ENCODE measurements at regions not wholly inside any gene's neighbourhood (a gene's known extent, or its start where the extent isn't known, plus 50 kb on each side); places are given as distances from the start of the nearest gene placed in this dataset.

GRCh38 chr4:124333466-124333865 is 379.1 kb downstream of the ANKRD50 start:
- CTCF ChIA-PET, result interaction anchor here (1.5 to 2.3 kb wide), 3 partner anchors 10 to 950 kb away, joined by 4 to 9 read pairs (median 6); no protein-coding TSS in a partner anchor

GRCh38 chr4:124334119-124334518 is 378.4 kb downstream of the ANKRD50 start:
- H3K9ac ChIP-seq (ENCODE audit: low read length), result no peak overlapping the region
- no CpG with 5 or more reads among the region's 3 CpGs for WGBS (ENCODE audit: insufficient coverage)
- H3K9me3 ChIP-seq (ENCODE audit: control extremely low read depth in 1 of 3, control insufficient read depth in 2 of 3, insufficient read depth in 1 of 3, low read length in 2 of 3), result no peaks in the 10 kb centered on the region
- Mint-ChIP-seq H3K4me3 (no peak overlapping the region), H3K4me1 (no peaks in the 10 kb centered on the region), H3K9me3 (ENCODE audit: insufficient read depth) (no peaks in the 10 kb centered on the region), H3K27me3 (no peaks in the 10 kb centered on the region), H3K27ac (no peak overlapping the region)
- H2AFZ ChIP-seq (ENCODE audit: insufficient read depth, low read depth, low read length, poor library complexity, severe bottlenecking), result no peak overlapping the region
- H3K27me3 ChIP-seq (replicated peaks in 1 of 4; ENCODE audit: control extremely low read depth in 1 of 4, control insufficient read depth in 3 of 4, insufficient read depth in 4 of 4, low read length in 3 of 4), result no peaks in the 10 kb centered on the region
- TF ChIP-seq EZH2 (IDR thresholded peaks at IDR 0.05; ENCODE audit: borderline replicate concordance, insufficient read depth, low read depth, low read length, poor library complexity, severe bottlenecking) (no peak), CTCF (IDR thresholded peaks at IDR 0.05) (no peak)
- no peaks in the 10 kb centered on the region for H4K20me1 ChIP-seq (ENCODE audit: control insufficient read depth, insufficient read depth, low read length, poor library complexity, severe bottlenecking)
- ChIA-PET POLR2A (no interaction called here), CTCF (interaction anchor here (1.5 to 2.3 kb wide), 3 partner anchors 10 to 949 kb away, joined by 4 to 9 read pairs (median 6); no protein-coding TSS in a partner anchor)
- no peak overlapping the region for H3K27ac ChIP-seq (ENCODE audit: low read length in 2 of 2)
- no peaks in the 10 kb centered on the region for H3K4me1 ChIP-seq (ENCODE audit: control insufficient read depth in 2 of 2, insufficient read depth in 2 of 2, low read length in 2 of 2)
- DNase-seq, result peak; percentile 4
- no peak for ATAC-seq (ENCODE audit: low read depth)
- intact Hi-C loops (cut with micrococcal nuclease), result no loop called here
- H3K36me3 ChIP-seq (replicated peaks in 1 of 2; ENCODE audit: control extremely low read depth in 1 of 2, control insufficient read depth in 1 of 2, extremely low read depth in 1 of 2, insufficient read depth in 2 of 2, low read length in 1 of 2), result no peaks in the 10 kb centered on the region
- H3K79me2 ChIP-seq (ENCODE audit: control insufficient read depth, insufficient read depth, low read length), result no peaks in the 10 kb centered on the region
- H3K4me3 ChIP-seq (ENCODE audit: control extremely low read depth in 1 of 5, extremely low read depth in 1 of 5, insufficient read depth in 1 of 5, low read depth in 2 of 5, low read length in 4 of 5), result no peak overlapping the region
- no peak overlapping the region for H3K4me2 ChIP-seq (replicated peaks; ENCODE audit: low read depth, low read length, poor library complexity, severe bottlenecking)

More at GRCh38 chr4:124333466-124333865, 379.1 kb downstream of the ANKRD50 start:
- no CpG with 5 or more reads among the region's 4 CpGs for WGBS (ENCODE audit: insufficient coverage)
- no peaks in the 10 kb centered on the region for H3K9me3 Mint-ChIP-seq (ENCODE audit: insufficient read depth)
- Histone ChIP-seq H3K27me3 (replicated peaks in 1 of 4; ENCODE audit: control extremely low read depth in 1 of 4, control insufficient read depth in 3 of 4, insufficient read depth in 4 of 4, low read length in 3 of 4) (no peaks in the 10 kb centered on the region), H4K20me1 (ENCODE audit: control insufficient read depth, insufficient read depth, low read length, poor library complexity, severe bottlenecking) (no peaks in the 10 kb centered on the region), H3K27ac (ENCODE audit: low read length in 2 of 2) (no peak overlapping the region), H3K9me3 (ENCODE audit: control extremely low read depth in 1 of 3, control insufficient read depth in 2 of 3, insufficient read depth in 1 of 3, low read length in 2 of 3) (no peaks in the 10 kb centered on the region), H3K9ac (ENCODE audit: low read length) (no peak overlapping the region), H3K79me2 (ENCODE audit: control insufficient read depth, insufficient read depth, low read length) (no peaks in the 10 kb centered on the region), H3K4me1 (ENCODE audit: control insufficient read depth in 2 of 2, insufficient read depth in 2 of 2, low read length in 2 of 2) (no peaks in the 10 kb centered on the region), H2AFZ (ENCODE audit: insufficient read depth, low read depth, low read length, poor library complexity, severe bottlenecking) (no peak overlapping the region), H3K4me3 (ENCODE audit: control extremely low read depth in 1 of 5, extremely low read depth in 1 of 5, insufficient read depth in 1 of 5, low read depth in 2 of 5, low read length in 4 of 5) (no peak overlapping the region), H3K4me2 (replicated peaks; ENCODE audit: low read depth, low read length, poor library complexity, severe bottlenecking) (no peak overlapping the region), H3K36me3 (replicated peaks in 1 of 2; ENCODE audit: control extremely low read depth in 1 of 2, control insufficient read depth in 1 of 2, extremely low read depth in 1 of 2, insufficient read depth in 2 of 2, low read length in 1 of 2) (no peaks in the 10 kb centered on the region)
- DNase-seq, result no peak
- TF ChIP-seq EZH2 (IDR thresholded peaks at IDR 0.05; ENCODE audit: borderline replicate concordance, insufficient read depth, low read depth, low read length, poor library complexity, severe bottlenecking), result no peak
- no peak for TF ChIP-seq CTCF (IDR thresholded peaks at IDR 0.05)
- no peaks in the 10 kb centered on the region for H3K4me1 Mint-ChIP-seq
- POLR2A ChIA-PET, result no interaction called here
- no peak overlapping the region for H3K27ac Mint-ChIP-seq
- no peak overlapping the region for H3K4me3 Mint-ChIP-seq
- intact Hi-C loops (cut with micrococcal nuclease), result no loop called here
- no peak for ATAC-seq (ENCODE audit: low read depth)
- no peaks in the 10 kb centered on the region for H3K27me3 Mint-ChIP-seq

Measured in B cell (primary cell).